ENCODE measurements at regions not wholly inside any gene's neighbourhood (a gene's known extent, or its start where the extent isn't known, plus 50 kb on each side); places are given as distances from the start of the nearest gene placed in this dataset.

GRCh38 chr13:73850104-73850873 lies 283.9 kb downstream of the KLF12 start:
- no peak for TF ChIP-seq POLR2AphosphoS5 (IDR thresholded peaks at IDR 0.05; ENCODE audit: low read depth, low read length)
- no peak for TF ChIP-seq SIN3A (IDR thresholded peaks at IDR 0.05; ENCODE audit: borderline replicate concordance, insufficient read depth, low read length)
- no peak for TF ChIP-seq REST (IDR thresholded peaks at IDR 0.05; ENCODE audit: insufficient read depth in 1 of 2, low read depth in 2 of 2, low read length in 2 of 2)

Data from PFSK-1 (cell line).